Liver (tissue), 7 donors: ENCODE measurements at regions not wholly inside any gene's neighbourhood (a gene's known extent, or its start where the extent isn't known, plus 50 kb on each side); places are given as distances from the start of the nearest gene placed in this dataset.

ENCODE experiments used
- DNase-seq: peaks from one replicate; pipeline ENCODE4 v3.0.0-alpha.2; 2017; ENCODE audit warnings: low spot score
- H3K27ac ChIP-seq, 2 donors: one replicate each; pipeline ENCODE4 v1.7.0; 2013; ENCODE audit warnings: inconsistent platforms in 2 of 2, low read length in 2 of 2, control low read depth in 1 of 2, low read depth in 1 of 2, mild to moderate bottlenecking in 1 of 2
- H3K27me3 ChIP-seq, 4 donors: one replicate each; pipeline versions ENCODE4 v1.6.1 to v1.7.0; 2013; ENCODE audit warnings: low read length in 3 of 4, inconsistent platforms in 1 of 4, mild to moderate bottlenecking in 1 of 4, moderate library complexity in 1 of 4; ENCODE audit not compliant: control insufficient read depth in 4 of 4, insufficient read depth in 4 of 4
- H3K36me3 ChIP-seq, 4 donors: one replicate each; pipeline versions ENCODE4 v1.6.1 to v1.7.0; 2013; ENCODE audit warnings: low read length in 3 of 4, mild to moderate bottlenecking in 3 of 4, low read depth in 1 of 4, moderate library complexity in 1 of 4; ENCODE audit not compliant: control insufficient read depth in 4 of 4, insufficient read depth in 3 of 4
- H3K4me1 ChIP-seq, 4 donors: one replicate each; pipeline versions ENCODE4 v1.6.1 to v1.7.0; 2013; ENCODE audit warnings: low read length in 3 of 4, mild to moderate bottlenecking in 3 of 4, moderate library complexity in 1 of 4; ENCODE audit not compliant: control insufficient read depth in 4 of 4, insufficient read depth in 4 of 4
- H3K4me3 ChIP-seq, 3 donors: one replicate each; pipeline versions ENCODE4 v1.6.1 to v1.7.0; 2013; ENCODE audit warnings: low read length in 3 of 3, control low read depth in 1 of 3, low read depth in 1 of 3, mild to moderate bottlenecking in 1 of 3
- H3K9ac ChIP-seq, 2 donors: one replicate each; pipeline ENCODE4 v1.7.0; 2013; ENCODE audit warnings: low read length in 2 of 2, mild to moderate bottlenecking in 2 of 2, moderate library complexity in 2 of 2, control low read depth in 1 of 2, low read depth in 1 of 2
- H3K9me3 ChIP-seq, 4 donors: one replicate each; pipeline versions ENCODE4 v1.6.1 to v1.7.0; 2013; ENCODE audit warnings: low read length in 3 of 4; ENCODE audit not compliant: control insufficient read depth in 4 of 4
- EGR1 ChIP-seq, 2 donors: IDR thresholded peaks; 2 replicates each; pipeline ENCODE4 v1.6.1; 2016 to 2018; ENCODE audit warnings: antibody characterized with exemption in 2 of 2, low read depth in 2 of 2
- FOXA1 ChIP-seq: IDR thresholded peaks from 2 replicates; pipeline ENCODE4 v1.6.1; 2016; ENCODE audit warnings: antibody characterized with exemption
- FOXA2 ChIP-seq: IDR thresholded peaks from 2 replicates; pipeline ENCODE4 v1.6.1; 2016; ENCODE audit warnings: antibody characterized with exemption
- GABPA ChIP-seq, 2 donors: IDR thresholded peaks in 1 of 2; conservative IDR thresholded peaks in 1 of 2; 2 replicates each; pipeline ENCODE4 v1.6.1; 2016; ENCODE audit warnings: antibody characterized with exemption in 2 of 2, mild to moderate bottlenecking in 1 of 2, moderate library complexity in 1 of 2
- HNF4A ChIP-seq, 2 donors: conservative IDR thresholded peaks; 2 replicates each; pipeline ENCODE4 v1.6.1; 2016; ENCODE audit warnings: antibody characterized with exemption in 2 of 2, mild to moderate bottlenecking in 2 of 2
- HNF4G ChIP-seq: IDR thresholded peaks from 2 replicates; pipeline ENCODE4 v1.6.1; 2016; ENCODE audit warnings: antibody characterized with exemption
- JUND ChIP-seq, 2 donors: IDR thresholded peaks; 2 replicates each; pipeline ENCODE4 v1.6.1; 2016; ENCODE audit warnings: antibody characterized with exemption in 2 of 2
- NR2F2 ChIP-seq: IDR thresholded peaks from 2 replicates; pipeline ENCODE4 v1.6.1; 2016; ENCODE audit warnings: antibody characterized with exemption
- RAD21 ChIP-seq, 2 donors: IDR thresholded peaks; 2 replicates each; pipeline ENCODE4 v1.6.1; 2016; ENCODE audit warnings: antibody characterized with exemption in 2 of 2, mild to moderate bottlenecking in 2 of 2
- RXRA ChIP-seq, 2 donors: IDR thresholded peaks; 2 replicates each; pipeline ENCODE4 v1.6.1; 2017 to 2018; ENCODE audit warnings: antibody characterized with exemption in 2 of 2, mild to moderate bottlenecking in 1 of 2
- SP1 ChIP-seq: IDR thresholded peaks from 2 replicates; pipeline ENCODE4 v1.6.1; 2018; ENCODE audit warnings: antibody characterized with exemption, mild to moderate bottlenecking
- TAF1 ChIP-seq: conservative IDR thresholded peaks from 2 replicates; pipeline ENCODE4 v1.6.1; 2016; ENCODE audit warnings: antibody characterized with exemption, mild to moderate bottlenecking
- YY1 ChIP-seq: IDR thresholded peaks from 2 replicates; pipeline ENCODE4 v1.6.1; 2016; ENCODE audit warnings: antibody characterized with exemption, mild to moderate bottlenecking
- WGBS: extraction: QIAGEN DNeasy Blood & Tissue Kit; methylation state at CpG from one replicate; pipeline ENCODE4 v1.1.7; 2013; 5-methylcytosine and 5-hydroxymethylcytosine counted together
- TF ChIP-seq, protein P1 (sequence below): IDR thresholded peaks from 2 replicates; pipeline ENCODE4 v1.6.1; 2016; ENCODE audit warnings: antibody characterized with exemption
- TF ChIP-seq, protein P2 (sequence below): IDR thresholded peaks from 2 replicates; pipeline ENCODE4 v1.6.1; 2016; ENCODE audit warnings: antibody characterized with exemption
- donor health status: healthy.
- donor health status: healthy.
- donor health status: healthy.
- donor health status: healthy.

DNA sequence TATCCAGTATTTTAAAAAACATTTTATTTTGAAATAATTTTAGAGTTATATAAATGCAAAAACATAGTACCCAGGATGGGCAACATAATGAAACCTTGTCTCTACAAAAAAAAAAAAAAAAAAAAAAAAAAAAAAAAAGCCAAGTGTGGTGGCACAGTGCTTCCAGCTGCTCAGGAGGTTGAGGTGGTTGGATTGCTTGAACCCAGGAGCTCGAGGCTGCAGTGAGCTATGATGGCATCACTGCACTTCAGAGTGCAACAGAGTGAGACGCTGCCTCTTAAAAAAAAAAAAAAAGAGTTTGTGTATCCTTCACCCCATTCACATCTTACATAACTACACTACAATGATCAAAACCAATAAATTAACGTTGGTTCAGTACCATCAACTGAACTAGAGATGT lies 115.6 kb upstream of the KIF26B start:
- no peak for DNase-seq
- H3K27me3 ChIP-seq, result no peaks in the 10 kb centered on the region
- H3K9me3 ChIP-seq, result peaks cover 0 to 2% (median 0%) of the 10 kb centered on the region in 4 donors
- TF ChIP-seq RXRA (IDR thresholded peaks at IDR 0.05), result no peak
- no peak for TF ChIP-seq TAF1
- no peak for TF ChIP-seq YY1
- no peak for TF ChIP-seq HNF4G
- TF ChIP-seq SP1, result no peak
- no peak overlapping the region for H3K4me3 ChIP-seq
- peaks cover 2 to 20% (median 13%) of the 10 kb centered on the region in 4 donors for H3K4me1 ChIP-seq
- 76% methylated on average over 3 of the region's 3 CpGs for WGBS
- no peak overlapping the region for H3K9ac ChIP-seq
- H3K27ac ChIP-seq, result no peak overlapping the region
- no peaks in the 10 kb centered on the region for H3K36me3 ChIP-seq

DNA sequence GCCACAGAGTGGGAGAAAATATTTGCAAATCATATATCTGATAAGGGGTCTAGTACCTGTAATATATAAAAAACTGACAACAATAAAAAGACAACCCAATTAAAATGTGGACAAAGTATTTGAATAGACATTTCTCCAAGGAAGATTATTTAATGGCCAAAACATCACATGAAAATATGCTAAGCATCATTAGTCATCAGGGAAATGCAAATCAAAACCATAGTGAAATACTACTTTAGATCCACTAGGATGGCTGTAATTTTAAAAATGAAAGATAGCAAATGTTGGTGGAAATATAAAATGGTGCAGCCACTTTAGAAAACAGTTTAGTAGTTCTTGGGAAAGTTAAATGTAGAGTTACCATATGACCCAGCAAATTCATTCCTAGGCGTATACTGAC lies 118.7 kb upstream of the KIF26B start:
- no peak for TF ChIP-seq JUND (IDR thresholded peaks at IDR 0.05)
- TF ChIP-seq FOXA2, result no peak
- Histone ChIP-seq H3K9ac (no peak overlapping the region), H3K4me1 (no peaks in the 10 kb centered on the region), H3K27ac (no peak overlapping the region), H3K9me3 (peaks cover 0 to 2% (median 0%) of the 10 kb centered on the region in 4 donors), H3K36me3 (peaks cover 0 to 1% (median 0%) of the 10 kb centered on the region in 4 donors), H3K27me3 (no peaks in the 10 kb centered on the region), H3K4me3 (no peak overlapping the region)
- WGBS, result 100% methylated on average over 1 of the region's 1 CpG
- DNase-seq, result no peak

DNA sequence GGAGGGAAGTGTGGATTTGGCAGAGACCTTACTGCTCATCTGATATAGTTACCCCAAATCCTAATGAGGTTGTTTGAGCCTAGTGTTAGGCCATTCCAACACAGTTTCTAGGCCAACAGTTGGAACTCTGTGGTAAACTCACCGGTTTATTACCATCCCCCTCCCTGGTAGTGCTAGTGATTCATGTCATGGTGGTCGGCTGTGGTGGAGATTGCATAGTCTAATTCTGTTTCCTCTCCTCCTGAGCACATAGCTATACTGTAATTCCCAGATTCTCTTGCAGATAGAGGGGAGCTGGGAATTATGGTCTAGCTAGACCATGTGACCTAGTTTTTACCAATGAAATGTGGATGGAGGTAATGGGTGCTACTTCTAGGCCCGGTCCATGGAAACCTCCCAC lies 123.7 kb upstream of the KIF26B start:
- H3K27ac ChIP-seq, result no peak overlapping the region
- H3K36me3 ChIP-seq, result peaks cover 0 to 1% (median 0%) of the 10 kb centered on the region in 4 donors
- no peaks in the 10 kb centered on the region for H3K9me3 ChIP-seq
- H3K4me3 ChIP-seq, result no peak overlapping the region
- TF ChIP-seq, protein P1, sequence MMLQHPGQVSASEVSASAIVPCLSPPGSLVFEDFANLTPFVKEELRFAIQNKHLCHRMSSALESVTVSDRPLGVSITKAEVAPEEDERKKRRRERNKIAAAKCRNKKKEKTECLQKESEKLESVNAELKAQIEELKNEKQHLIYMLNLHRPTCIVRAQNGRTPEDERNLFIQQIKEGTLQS, result no peak
- TF ChIP-seq SP1, result no peak
- no peak for TF ChIP-seq FOXA1
- TF ChIP-seq FOXA2, result no peak
- no peak for TF ChIP-seq NR2F2
- TF ChIP-seq, protein P2, sequence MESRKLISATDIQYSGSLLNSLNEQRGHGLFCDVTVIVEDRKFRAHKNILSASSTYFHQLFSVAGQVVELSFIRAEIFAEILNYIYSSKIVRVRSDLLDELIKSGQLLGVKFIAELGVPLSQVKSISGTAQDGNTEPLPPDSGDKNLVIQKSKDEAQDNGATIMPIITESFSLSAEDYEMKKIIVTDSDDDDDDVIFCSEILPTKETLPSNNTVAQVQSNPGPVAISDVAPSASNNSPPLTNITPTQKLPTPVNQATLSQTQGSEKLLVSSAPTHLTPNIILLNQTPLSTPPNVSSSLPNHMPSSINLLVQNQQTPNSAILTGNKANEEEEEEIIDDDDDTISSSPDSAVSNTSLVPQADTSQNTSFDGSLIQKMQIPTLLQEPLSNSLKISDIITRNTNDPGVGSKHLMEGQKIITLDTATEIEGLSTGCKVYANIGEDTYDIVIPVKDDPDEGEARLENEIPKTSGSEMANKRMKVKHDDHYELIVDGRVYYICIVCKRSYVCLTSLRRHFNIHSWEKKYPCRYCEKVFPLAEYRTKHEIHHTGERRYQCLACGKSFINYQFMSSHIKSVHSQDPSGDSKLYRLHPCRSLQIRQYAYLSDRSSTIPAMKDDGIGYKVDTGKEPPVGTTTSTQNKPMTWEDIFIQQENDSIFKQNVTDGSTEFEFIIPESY, result no peak
- no peak for TF ChIP-seq EGR1 (IDR thresholded peaks at IDR 0.05; ENCODE audit: low read depth in 2 of 2)
- no peak for TF ChIP-seq HNF4A (conservative IDR thresholded peaks at IDR 0.05)
- no peak for TF ChIP-seq TAF1
- no peak for TF ChIP-seq GABPA (IDR thresholded peaks at IDR 0.05 in 1 of 2, conservative IDR thresholded peaks at IDR 0.05 in 1 of 2)
- TF ChIP-seq RAD21 (IDR thresholded peaks at IDR 0.05), result no peak
- TF ChIP-seq YY1, result no peak
- no peak for TF ChIP-seq HNF4G
- TF ChIP-seq JUND (IDR thresholded peaks at IDR 0.05), result no peak
- no peaks in the 10 kb centered on the region for H3K4me1 ChIP-seq
- 94% methylated on average over 3 of the region's 3 CpGs for WGBS
- DNase-seq, result no peak
- no peaks in the 10 kb centered on the region for H3K27me3 ChIP-seq
- H3K9ac ChIP-seq, result no peak overlapping the region
